Stimulated activated naive CD8-positive, alpha-beta T cell treated with anti-CD3 and anti-CD28 coated beads, Interleukin-15, Interleukin-2, amounts not matched to agents 100 U/mL and 50 U/mL, for 24 hours (primary cell): ENCODE measurements at regions not wholly inside any gene's neighbourhood (a gene's known extent, or its start where the extent isn't known, plus 50 kb on each side); places are given as distances from the start of the nearest gene placed in this dataset.

ENCODE experiments used
- ATAC-seq: fragments of 150-1000 bp; cut with Tn5 transposase; one replicate; pipeline ENCODE4 v1.10.0; 2021
- DNase-seq: peaks from one replicate; pipeline ENCODE4 v3.0.0; 2021

- peak; percentile 42 for DNase-seq
- ATAC-seq: peak; percentile 70
Observed at GRCh38 chr21:35226968-35227744, 178.1 kb upstream of the RUNX1 start.

DNA sequence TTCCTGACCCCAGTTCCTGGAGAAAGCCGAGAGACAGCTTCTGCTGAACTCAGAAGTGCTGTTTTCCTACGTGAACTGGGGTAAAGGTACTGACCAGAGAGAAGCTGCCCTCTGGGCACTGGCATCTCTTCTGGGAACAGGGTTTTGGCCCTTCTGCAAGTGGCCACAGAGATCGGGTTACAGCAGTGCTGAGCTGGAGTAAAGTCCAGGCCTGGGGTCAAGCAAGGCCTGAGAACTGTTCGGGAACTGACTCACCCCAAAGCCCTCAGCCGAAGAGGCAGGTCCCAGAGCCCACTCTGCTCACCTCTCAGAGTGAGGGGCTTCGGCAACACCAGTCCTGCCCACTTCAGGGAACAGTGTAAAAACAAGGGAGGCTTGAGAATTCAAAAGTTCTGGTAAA is 177.2 kb upstream of the RUNX1 start:
- DNase-seq: no peak
- no peak for ATAC-seq

DNA sequence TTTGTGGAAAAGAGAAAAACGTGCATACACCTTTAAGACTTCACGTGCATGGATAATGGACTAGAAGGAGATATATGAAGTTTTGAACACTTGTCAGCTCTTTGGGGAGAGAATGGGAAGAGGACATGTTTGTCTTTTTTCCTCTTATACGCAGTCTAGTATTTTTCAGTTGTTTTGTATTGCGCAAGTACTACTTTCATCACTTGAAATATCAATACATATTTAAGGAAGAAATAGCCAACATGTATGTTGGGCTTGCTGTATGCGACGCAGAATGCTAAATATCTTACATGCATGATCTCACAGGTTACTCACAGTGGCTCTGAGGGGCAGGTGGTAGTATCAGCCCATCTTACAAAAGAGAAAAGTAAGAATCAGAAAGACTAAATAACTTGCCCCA is 176.5 kb upstream of the RUNX1 start:
- DNase-seq (no peak), ATAC-seq (no peak)

DNA sequence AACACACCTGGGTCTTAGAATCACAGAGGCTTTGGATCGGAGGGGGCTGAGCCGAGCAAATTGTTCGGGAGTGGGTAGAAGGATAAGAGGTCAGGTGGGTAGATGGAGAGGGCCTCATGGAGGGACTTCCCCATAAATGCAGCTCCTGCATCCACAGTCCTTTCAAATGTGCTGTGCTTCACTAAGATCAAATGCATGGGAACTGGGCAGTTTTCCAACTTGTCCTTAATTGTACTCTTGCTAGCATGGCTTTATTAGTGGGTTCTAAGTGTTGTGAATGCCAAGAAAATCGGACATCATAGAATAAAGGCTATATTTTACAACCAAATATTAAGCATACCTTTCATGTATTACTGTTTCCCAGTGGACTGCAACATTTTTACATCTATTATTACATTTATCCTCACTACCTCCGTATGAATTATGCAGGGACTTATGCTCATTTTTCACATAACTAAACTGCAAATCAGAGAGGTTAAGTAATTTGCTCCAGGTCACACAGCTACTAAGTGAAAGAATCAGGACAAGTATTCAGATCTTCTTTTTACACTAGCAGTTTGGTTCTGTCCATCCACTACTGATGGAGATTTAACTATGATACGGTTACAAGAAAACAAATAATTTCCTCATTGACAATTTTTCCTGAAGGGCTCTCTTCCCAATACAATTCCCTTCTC is 174.5 kb upstream of the RUNX1 start:
- DNase-seq (no peak), ATAC-seq (no peak)

DNA sequence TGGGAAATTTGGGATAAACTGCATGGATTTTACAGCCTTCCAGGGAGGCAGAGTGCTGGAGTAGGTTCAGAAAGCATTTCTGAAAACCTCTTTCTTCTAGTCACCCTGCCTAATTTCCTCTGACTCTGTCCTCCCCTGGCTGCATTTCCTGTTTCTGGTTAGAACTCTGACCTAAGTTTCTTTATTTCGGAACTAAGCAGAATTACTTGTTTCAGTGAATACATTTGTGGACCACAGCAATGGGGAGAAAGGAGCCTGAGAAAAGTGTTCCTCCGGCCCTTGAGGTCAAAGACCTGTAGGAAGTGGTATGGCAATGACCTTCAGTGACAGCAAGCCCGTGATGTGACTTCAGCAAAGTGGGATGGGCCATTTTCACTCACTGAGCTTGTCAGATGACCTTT is 173.4 kb upstream of the RUNX1 start:
- ATAC-seq (peak; percentile 76), DNase-seq (peak; percentile 67)

GRCh38 chr21:35222021-35222420 is 172.9 kb upstream of the RUNX1 start:
- ATAC-seq: no peak
- DNase-seq: no peak

- no peak for DNase-seq
- no peak for ATAC-seq
Observed at GRCh38 chr21:35220301-35220700, 171.2 kb upstream of the RUNX1 start.

DNA sequence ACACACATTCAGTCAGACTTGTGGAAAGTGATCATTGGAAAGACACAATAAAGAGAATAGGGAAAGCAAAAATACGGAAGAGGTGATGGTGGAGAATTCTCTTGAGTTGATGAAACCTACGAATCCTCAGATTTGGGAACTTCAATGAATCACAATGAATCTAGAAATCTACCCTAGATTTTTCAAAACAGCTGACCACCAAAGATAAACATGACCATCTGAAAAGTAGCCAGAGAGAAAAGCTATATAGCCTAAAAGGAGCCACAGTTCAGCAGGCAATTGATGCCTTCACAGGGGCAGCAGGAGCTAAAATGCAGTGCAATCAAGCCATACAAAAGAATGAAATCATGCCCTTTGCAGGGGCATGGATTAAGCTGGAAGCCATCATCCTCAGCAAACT is 170.6 kb upstream of the RUNX1 start:
- ATAC-seq (no peak), DNase-seq (no peak)

DNA sequence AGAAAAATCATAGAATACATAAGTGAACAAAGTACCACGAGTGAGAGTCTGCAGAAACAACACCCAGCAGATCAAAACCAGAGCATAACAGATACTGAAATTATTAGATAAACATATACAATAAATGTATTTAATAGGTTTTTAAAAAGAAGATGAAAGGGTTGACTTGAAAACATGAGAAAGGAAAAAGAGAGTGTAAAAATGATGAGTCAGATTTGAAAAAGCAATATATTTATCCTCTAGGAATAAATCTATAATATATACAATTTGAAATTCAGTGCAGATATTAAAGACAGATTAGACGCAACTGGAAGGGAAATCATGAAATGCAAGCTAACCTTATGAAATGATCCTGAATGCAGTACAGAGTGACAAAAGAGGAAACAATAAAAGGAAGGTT is 170.2 kb upstream of the RUNX1 start:
- ATAC-seq: no peak
- DNase-seq: no peak

DNA sequence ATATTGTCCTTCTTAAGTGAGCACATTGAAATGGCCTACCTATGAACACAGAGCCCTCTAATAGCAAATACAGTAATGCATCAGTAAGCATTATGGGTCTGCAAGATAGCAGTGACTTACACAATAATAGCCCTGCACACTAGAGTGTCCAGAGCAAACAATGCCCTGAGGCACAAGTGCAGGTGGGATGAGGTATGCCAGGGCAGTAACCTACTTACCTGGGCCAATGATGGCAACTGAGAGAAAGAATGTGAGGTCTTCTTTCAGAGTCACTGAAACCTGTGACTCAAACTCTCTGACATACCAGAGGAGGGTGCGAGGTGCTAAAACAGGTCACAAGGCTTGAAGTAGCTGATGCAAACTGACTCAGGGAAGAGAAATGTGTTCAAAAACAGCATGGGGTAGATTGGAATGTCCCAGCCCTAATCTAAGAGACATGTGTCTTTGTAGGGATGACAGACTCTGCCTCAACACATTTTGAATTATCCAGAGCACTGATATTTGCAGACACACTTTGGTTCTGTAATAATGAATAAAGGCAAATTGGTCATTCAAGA is 168.5 kb upstream of the RUNX1 start:
- DNase-seq (no peak), ATAC-seq (peak; percentile 90)

DNA sequence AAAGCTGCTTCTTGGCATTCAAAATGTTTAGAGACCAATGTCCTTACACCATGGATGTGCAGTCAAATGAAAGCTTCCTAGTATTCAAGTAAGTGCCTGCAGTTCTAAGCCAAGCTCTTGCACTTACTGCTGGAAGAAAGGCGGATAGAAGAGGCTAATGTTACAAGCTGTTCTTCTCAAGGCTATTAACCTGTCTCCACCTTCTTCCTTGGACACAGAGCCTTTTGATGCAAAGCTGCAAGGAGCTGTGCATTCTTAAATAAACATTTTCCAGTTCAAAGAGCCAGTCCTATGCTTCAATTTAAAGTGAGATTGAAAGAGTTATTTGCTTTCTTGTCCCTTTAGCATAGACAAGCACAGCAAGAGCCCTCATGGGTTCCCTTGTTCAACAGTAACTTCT is 167.9 kb upstream of the RUNX1 start:
- DNase-seq (no peak), ATAC-seq (no peak)

GRCh38 chr21:35215870-35216269 is 166.8 kb upstream of the RUNX1 start:
- no peak for DNase-seq
- ATAC-seq: no peak

GRCh38 chr21:35212393-35213127 is 163.5 kb upstream of the RUNX1 start:
- ATAC-seq: no peak
- no peak for DNase-seq

- ATAC-seq (no peak), DNase-seq (no peak)
Observed at GRCh38 chr21:35211782-35212181, 162.7 kb upstream of the RUNX1 start.

- DNase-seq (no peak), ATAC-seq (no peak)
Observed at GRCh38 chr21:35210093-35210492, 161.0 kb upstream of the RUNX1 start.

GRCh38 chr21:35208810-35209517 is 159.9 kb upstream of the RUNX1 start:
- DNase-seq: no peak
- no peak for ATAC-seq

DNA sequence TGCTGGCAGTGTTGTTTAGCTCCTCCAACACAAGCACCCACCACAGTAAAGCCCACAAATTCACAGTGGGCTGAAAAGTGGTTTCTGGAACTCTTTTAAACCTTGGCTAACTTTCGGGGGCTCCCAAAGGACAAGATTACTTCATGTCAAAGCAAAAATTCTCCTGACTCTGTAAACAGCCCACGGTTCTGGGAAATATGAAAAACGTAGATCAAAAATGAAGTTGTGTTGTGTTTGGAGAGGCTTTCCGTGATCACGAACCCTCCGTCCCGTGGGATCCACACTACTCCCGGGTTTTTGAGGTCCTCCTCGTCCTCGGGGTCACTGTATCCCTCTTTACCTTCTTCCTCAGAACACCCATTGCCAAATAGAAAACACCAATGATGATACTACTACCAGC is 159.0 kb upstream of the RUNX1 start:
- DNase-seq: no peak
- no peak for ATAC-seq

DNA sequence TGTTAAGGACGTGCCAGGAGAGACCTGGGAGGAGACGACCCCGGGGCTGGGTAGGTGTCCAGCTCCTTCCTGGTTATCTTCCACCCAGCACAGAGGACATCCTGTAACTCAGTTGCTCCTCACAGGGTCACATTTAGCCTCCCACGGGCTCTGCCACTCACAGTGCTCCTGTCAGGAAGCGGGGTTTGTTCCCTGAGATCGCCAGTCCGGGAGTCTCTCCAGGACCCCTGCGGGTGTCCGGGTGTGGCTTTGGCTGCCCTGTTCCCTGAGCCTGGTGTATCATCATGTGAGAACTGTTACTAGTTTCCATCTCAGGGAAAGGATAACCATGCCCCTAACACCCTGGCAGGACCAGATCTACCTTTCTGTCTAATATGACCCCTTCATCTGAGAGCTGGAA is 158.2 kb upstream of the RUNX1 start:
- DNase-seq (no peak), ATAC-seq (no peak)

- ATAC-seq: no peak
- DNase-seq: no peak
Observed at GRCh38 chr21:35206141-35207125, 157.3 kb upstream of the RUNX1 start.

DNA sequence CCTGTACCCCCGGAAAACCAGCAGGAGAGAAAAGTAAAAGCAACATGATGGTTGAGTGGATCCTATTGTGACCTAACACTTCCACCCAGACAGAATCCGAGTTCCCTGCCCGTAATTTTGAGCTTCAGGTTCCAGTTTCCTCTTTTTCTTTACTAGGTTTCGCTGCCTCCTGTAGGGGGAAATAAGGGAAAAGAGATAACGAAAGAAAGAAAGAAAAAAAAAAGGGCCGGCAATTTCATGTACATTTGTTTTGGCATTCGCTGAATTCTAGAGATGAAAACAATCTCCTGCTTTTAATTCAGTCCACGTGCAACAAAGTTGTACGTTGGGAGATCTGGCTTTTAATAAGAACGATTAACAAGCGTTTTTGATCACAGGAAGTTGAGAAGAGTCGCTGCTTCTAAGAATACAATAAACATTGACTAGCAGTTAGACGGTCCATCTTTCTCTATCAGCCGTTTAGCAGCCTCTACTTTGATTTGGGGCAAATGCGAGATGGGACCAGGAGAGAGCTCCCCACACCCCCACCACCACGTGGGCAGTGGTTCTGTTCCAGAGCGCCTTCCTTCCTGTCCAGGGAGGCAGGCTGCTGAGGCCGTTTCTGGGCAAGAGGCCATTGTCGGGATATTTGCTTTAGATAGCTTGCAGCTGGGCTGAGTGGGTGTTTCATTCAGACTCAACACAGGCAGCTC is 155.9 kb upstream of the RUNX1 start:
- peak; percentile 8 for ATAC-seq
- DNase-seq: no peak
